ENCODE measurements at regions not wholly inside any gene's neighbourhood (a gene's known extent, or its start where the extent isn't known, plus 50 kb on each side); places are given as distances from the start of the nearest gene placed in this dataset.

- WGBS (ENCODE audit: low lambda C conversion rate, missing lambda C conversion rate) = 74% methylated on average over 1 of the region's 1 CpG
- H3K4me2 ChIP-seq = no peak overlapping the region
- no peaks in the 10 kb centered on the region for H3K9me2 ChIP-seq (replicated peaks; ENCODE audit: insufficient read depth)
- H3K36me3 ChIP-seq (replicated peaks; ENCODE audit: insufficient read depth, low read depth) = no peaks in the 10 kb centered on the region
- no peaks in the 10 kb centered on the region for H3K9me3 ChIP-seq (ENCODE audit: low read depth)
- H3K4me1 ChIP-seq (ENCODE audit: insufficient read depth) = no peaks in the 10 kb centered on the region
- H3K27ac ChIP-seq = no peak overlapping the region
- DNase-seq (ENCODE audit: low spot score) = no peak
- H4K20me1 ChIP-seq (ENCODE audit: insufficient read depth, poor library complexity, severe bottlenecking) = no peaks in the 10 kb centered on the region
- no peaks in the 10 kb centered on the region for H3K79me2 ChIP-seq
- H3K27me3 ChIP-seq = no peaks in the 10 kb centered on the region
- no peak overlapping the region for H2AFZ ChIP-seq
- H3K4me3 ChIP-seq = no peak overlapping the region
- no peak for TF ChIP-seq EZH2phosphoT487 (IDR thresholded peaks at IDR 0.05; ENCODE audit: low read depth, severe bottlenecking, unreplicated experiment)
- no peak for TF ChIP-seq EZH2 (IDR thresholded peaks at IDR 0.05; ENCODE audit: borderline replicate concordance)
- TF ChIP-seq, protein P1, sequence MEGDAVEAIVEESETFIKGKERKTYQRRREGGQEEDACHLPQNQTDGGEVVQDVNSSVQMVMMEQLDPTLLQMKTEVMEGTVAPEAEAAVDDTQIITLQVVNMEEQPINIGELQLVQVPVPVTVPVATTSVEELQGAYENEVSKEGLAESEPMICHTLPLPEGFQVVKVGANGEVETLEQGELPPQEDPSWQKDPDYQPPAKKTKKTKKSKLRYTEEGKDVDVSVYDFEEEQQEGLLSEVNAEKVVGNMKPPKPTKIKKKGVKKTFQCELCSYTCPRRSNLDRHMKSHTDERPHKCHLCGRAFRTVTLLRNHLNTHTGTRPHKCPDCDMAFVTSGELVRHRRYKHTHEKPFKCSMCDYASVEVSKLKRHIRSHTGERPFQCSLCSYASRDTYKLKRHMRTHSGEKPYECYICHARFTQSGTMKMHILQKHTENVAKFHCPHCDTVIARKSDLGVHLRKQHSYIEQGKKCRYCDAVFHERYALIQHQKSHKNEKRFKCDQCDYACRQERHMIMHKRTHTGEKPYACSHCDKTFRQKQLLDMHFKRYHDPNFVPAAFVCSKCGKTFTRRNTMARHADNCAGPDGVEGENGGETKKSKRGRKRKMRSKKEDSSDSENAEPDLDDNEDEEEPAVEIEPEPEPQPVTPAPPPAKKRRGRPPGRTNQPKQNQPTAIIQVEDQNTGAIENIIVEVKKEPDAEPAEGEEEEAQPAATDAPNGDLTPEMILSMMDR (IDR thresholded peaks at IDR 0.05; ENCODE audit: poor library complexity) = no peak
Observed at GRCh38 chr14:82785756-82786482, 1252.3 kb upstream of the SEL1L start.

DNA sequence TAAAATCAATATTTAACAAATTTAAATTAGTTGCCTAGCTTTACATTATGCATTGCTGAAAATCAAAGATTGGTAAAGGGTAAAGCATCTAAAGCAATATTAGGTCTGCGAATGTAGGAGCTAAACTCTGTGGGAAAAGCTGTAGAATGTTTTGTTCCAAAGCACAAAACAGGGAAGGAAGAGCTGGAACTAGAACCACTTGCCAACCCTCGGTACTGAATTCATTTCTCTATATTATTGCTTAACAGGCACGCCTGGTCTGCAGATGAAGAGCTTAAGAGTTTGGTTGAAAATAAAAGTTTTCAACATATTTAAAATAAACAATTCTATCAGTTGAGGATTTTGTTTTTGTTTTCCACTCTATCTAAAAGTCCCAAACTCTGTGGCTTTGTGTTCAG, 1252.8 kb upstream of the SEL1L start:
- 73% methylated on average over 3 of the region's 3 CpGs for WGBS (ENCODE audit: low lambda C conversion rate, missing lambda C conversion rate)
- Histone ChIP-seq H3K27ac (no peak overlapping the region), H3K4me2 (no peak overlapping the region), H3K4me3 (no peak overlapping the region), H3K9me3 (ENCODE audit: low read depth) (no peaks in the 10 kb centered on the region), H3K36me3 (replicated peaks; ENCODE audit: insufficient read depth, low read depth) (no peaks in the 10 kb centered on the region), H3K9me2 (replicated peaks; ENCODE audit: insufficient read depth) (no peaks in the 10 kb centered on the region), H3K27me3 (no peaks in the 10 kb centered on the region), H3K79me2 (no peaks in the 10 kb centered on the region), H2AFZ (no peak overlapping the region), H3K4me1 (ENCODE audit: insufficient read depth) (no peaks in the 10 kb centered on the region), H4K20me1 (ENCODE audit: insufficient read depth, poor library complexity, severe bottlenecking) (no peaks in the 10 kb centered on the region)
- no peak for DNase-seq (ENCODE audit: low spot score)
- TF ChIP-seq, protein P1 (IDR thresholded peaks at IDR 0.05; ENCODE audit: poor library complexity) = no peak
- no peak for TF ChIP-seq EZH2 (IDR thresholded peaks at IDR 0.05; ENCODE audit: borderline replicate concordance)
- no peak for TF ChIP-seq EZH2phosphoT487 (IDR thresholded peaks at IDR 0.05; ENCODE audit: low read depth, severe bottlenecking, unreplicated experiment)

- no peaks in the 10 kb centered on the region for H3K27me3 ChIP-seq
- H3K9me2 ChIP-seq (replicated peaks; ENCODE audit: insufficient read depth) = no peaks in the 10 kb centered on the region
- H3K79me2 ChIP-seq = no peaks in the 10 kb centered on the region
- DNase-seq (ENCODE audit: low spot score) = no peak
- H3K4me1 ChIP-seq (ENCODE audit: insufficient read depth) = no peaks in the 10 kb centered on the region
- H3K36me3 ChIP-seq (replicated peaks; ENCODE audit: insufficient read depth, low read depth) = no peaks in the 10 kb centered on the region
- H3K4me3 ChIP-seq = no peak overlapping the region
- WGBS (ENCODE audit: low lambda C conversion rate, missing lambda C conversion rate) = 83% methylated on average over 4 of the region's 4 CpGs
- no peaks in the 10 kb centered on the region for H4K20me1 ChIP-seq (ENCODE audit: insufficient read depth, poor library complexity, severe bottlenecking)
- H3K9me3 ChIP-seq (ENCODE audit: low read depth) = no peaks in the 10 kb centered on the region
- H2AFZ ChIP-seq = no peak overlapping the region
- no peak overlapping the region for H3K27ac ChIP-seq
- TF ChIP-seq EZH2phosphoT487 (IDR thresholded peaks at IDR 0.05; ENCODE audit: low read depth, severe bottlenecking, unreplicated experiment) = no peak
- TF ChIP-seq, protein P1 (IDR thresholded peaks at IDR 0.05; ENCODE audit: poor library complexity) = no peak
- no peak for TF ChIP-seq EZH2 (IDR thresholded peaks at IDR 0.05; ENCODE audit: borderline replicate concordance)
- no peak overlapping the region for H3K4me2 ChIP-seq
Observed at GRCh38 chr14:82796086-82796485, 1262.4 kb upstream of the SEL1L start.
